Activated T-cell treated with anti-CD3 and anti-CD28 coated beads, Interleukin-2, amount 50 U/mL, for 4 hours (primary cell): ENCODE measurements at regions not wholly inside any gene's neighbourhood (a gene's known extent, or its start where the extent isn't known, plus 50 kb on each side); places are given as distances from the start of the nearest gene placed in this dataset.
"Not testable (repeated sequence)": the region's sequence is repeated elsewhere in the genome, so short reads cannot be mapped to it uniquely, and the experiment has no call there.

Source experiments
- ATAC-seq, 2 donors: fragments of 200-7000 bp; cut with Tn5 transposase; one replicate each; pipeline ENCODE4 v1.10.0; 2021
- DNase-seq: peaks from one replicate; pipeline ENCODE4 v3.0.0-alpha.2; 2020
- H3K27me3 Mint-ChIP-seq: one replicate; pipeline ENCODE4 v1.8.0; 2021; ENCODE audit warnings: low read depth, mixed read lengths
- H3K36me3 Mint-ChIP-seq: one replicate; pipeline ENCODE4 v1.8.0; 2022; ENCODE audit warnings: mixed read lengths; ENCODE audit not compliant: insufficient read depth
- H3K4me1 Mint-ChIP-seq: one replicate; pipeline ENCODE4 v1.8.0; 2021; ENCODE audit warnings: low read depth, mixed read lengths
- H3K4me3 Mint-ChIP-seq: one replicate; pipeline ENCODE4 v1.8.0; 2021; ENCODE audit warnings: mild to moderate bottlenecking, moderate library complexity, mixed read lengths
- H3K9me3 Mint-ChIP-seq: one replicate; pipeline ENCODE4 v1.8.0; 2021; ENCODE audit warnings: mixed read lengths

DNA sequence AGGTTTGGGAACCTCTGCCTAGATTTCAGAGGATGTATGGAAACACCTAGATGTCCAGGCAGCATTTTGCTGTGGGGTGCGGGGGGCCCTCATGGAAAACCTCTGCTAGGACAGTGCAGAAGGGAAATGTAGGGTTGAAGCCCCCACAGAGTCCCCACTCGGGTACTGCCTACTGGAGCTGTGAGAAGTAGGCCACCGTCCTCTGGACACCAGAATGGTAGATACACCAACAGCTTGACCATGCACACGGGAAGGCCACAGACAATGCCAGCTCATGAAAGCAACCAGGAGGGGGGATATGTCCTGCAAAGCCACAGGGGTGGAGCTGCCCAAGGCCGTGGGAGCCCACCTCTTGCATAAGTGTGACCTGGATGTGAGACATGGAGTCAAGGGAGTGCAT lies 1336.5 kb downstream of the SPATA31A7 start:
- H3K27me3 Mint-ChIP-seq, DNase-seq, ATAC-seq, H3K9me3 Mint-ChIP-seq, H3K4me3 Mint-ChIP-seq, H3K4me1 Mint-ChIP-seq, H3K36me3 Mint-ChIP-seq: not testable (repeated sequence)

DNA sequence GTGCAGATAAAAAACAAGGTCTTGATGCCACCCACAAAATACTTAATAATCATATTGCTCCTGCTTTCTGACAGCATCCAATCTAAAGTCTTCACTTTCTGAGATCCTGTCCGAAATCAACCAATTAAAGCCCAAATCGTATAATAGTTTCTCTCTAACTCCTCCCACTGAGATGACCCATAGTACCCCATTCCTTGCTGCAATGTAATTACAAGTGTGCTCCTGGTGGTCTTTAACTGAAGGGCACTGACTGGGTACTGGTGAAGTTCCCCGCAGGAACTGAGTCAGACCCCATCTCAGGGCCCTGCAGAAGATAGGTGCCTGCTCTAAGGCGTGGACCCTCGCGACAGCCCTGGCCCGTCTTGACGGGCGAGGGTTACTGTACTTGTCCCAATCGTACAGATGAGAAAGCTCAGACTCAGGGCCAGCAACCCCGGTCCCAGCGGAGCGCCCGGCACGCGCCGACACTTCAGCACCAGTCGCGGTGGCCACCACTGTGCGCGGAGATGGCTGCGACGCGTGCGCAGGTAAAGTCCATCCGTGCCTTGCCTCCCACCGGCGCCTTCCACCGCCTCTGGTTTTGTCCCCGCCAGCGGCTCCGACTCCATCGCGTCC lies 1342.4 kb downstream of the SPATA31A7 start:
- H3K4me1 Mint-ChIP-seq, H3K9me3 Mint-ChIP-seq, H3K27me3 Mint-ChIP-seq, H3K36me3 Mint-ChIP-seq, DNase-seq, H3K4me3 Mint-ChIP-seq, ATAC-seq: not testable (repeated sequence)

DNA sequence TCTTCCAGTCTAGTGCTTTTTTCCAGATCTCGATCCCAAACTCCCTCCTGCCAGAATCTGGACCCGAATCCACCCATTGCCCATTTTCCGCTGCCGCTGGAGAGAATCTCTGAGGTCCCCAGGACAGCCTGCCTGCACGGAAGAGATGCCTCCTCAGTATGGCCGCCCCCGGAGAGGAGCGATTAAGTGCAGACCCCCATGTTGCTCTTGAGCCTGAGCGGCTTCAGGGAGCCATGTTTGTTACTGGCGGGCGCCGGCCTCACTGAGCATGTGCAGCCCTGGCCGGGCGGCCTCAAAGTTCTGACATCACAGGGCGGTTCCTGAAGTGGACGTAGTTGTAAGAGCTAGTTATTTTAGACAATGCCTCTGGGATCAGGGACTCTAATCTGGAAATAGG lies 1342.9 kb downstream of the SPATA31A7 start:
- H3K27me3 Mint-ChIP-seq, H3K9me3 Mint-ChIP-seq, H3K36me3 Mint-ChIP-seq, DNase-seq, H3K4me3 Mint-ChIP-seq, ATAC-seq, H3K4me1 Mint-ChIP-seq: not testable (repeated sequence)

DNA sequence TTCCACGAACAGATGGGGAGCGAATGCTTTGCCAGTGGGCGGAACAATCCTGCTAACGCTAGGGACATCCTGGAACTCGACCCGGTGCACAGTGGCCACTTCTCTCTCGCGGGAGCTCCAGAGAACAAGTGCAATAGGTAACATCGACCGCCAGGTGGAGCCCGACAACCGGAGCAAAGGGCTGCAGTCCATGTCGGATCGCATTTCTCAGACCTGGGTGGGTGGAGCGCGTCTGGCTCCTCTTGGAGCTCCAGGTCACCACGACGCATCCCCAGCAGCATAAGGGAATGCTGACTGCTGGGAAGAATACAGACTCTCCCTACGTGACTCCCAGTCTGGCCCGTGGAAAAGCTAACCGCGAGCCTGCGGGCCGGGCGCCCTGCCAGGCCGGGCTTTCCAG lies 1360.7 kb downstream of the SPATA31A7 start:
- peak; percentile 72 to 75 for ATAC-seq
- H3K9me3 Mint-ChIP-seq, DNase-seq, H3K27me3 Mint-ChIP-seq, H3K36me3 Mint-ChIP-seq, H3K4me3 Mint-ChIP-seq, H3K4me1 Mint-ChIP-seq: not testable (repeated sequence)

DNA sequence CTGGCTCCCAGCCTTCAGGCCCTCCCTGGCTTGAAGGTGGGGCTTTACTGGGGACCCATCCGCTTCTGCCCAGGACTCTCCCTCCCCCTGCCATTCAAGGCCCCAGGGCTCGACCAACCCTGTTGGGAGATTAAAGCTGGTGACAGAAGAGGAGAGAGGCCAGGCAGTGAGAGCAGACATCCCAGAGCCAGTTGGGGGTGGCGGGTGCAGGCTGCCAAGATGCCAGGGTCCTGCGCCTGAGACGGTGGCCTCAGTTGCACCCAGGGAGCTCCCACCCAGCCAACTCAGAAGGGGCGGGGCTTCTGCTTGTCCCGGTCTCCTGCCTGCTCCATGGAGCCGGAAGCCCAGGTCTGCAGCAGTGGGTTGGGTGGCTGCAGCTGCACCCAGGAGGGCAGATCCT lies 1370.8 kb downstream of the SPATA31A7 start:
- H3K27me3 Mint-ChIP-seq, ATAC-seq, H3K9me3 Mint-ChIP-seq, H3K36me3 Mint-ChIP-seq, H3K4me1 Mint-ChIP-seq, H3K4me3 Mint-ChIP-seq, DNase-seq: not testable (repeated sequence)

DNA sequence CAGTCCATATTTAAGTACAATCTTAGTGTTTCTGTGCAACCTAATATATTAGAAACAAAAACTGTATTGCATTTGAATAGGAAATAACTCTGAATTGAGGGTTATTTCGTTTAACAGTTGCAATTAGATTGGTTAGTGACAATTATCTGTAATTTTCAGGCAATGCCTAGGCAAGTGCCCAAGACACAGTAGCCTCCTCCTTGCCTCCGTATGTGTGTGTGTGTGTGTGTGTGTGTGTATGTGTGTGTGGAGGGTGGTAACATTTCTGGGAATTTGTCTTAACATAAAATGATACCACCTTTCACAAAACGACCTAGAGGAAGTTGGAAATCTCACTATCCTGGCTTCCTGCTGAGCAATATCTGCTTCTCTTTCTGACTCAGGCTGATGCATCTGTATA lies 1375.3 kb downstream of the SPATA31A7 start:
- H3K36me3 Mint-ChIP-seq, ATAC-seq, H3K4me3 Mint-ChIP-seq, H3K9me3 Mint-ChIP-seq, H3K27me3 Mint-ChIP-seq, H3K4me1 Mint-ChIP-seq, DNase-seq: not testable (repeated sequence)

DNA sequence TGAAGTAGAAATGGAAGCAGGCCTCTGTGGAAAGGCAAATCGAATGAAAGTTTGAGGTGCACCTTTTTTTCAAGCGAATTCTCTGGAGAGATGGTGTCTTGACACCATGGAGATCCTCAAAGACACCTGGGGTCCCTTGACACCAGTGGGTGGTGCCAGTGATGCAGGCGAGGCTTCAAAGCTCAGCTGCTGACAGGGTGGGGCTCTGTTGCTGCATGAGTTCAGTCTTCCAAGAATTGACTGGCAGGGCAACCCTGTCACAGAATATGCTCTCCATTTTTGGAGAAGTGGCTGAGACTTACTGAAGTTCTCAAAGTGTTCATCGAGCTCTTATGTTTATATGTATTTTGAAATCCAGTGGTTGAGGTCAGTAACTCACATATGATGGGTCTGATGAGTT lies 1376.6 kb downstream of the SPATA31A7 start:
- not testable (repeated sequence) for ATAC-seq, H3K4me1 Mint-ChIP-seq, DNase-seq, H3K36me3 Mint-ChIP-seq, H3K9me3 Mint-ChIP-seq, H3K4me3 Mint-ChIP-seq, H3K27me3 Mint-ChIP-seq

DNA sequence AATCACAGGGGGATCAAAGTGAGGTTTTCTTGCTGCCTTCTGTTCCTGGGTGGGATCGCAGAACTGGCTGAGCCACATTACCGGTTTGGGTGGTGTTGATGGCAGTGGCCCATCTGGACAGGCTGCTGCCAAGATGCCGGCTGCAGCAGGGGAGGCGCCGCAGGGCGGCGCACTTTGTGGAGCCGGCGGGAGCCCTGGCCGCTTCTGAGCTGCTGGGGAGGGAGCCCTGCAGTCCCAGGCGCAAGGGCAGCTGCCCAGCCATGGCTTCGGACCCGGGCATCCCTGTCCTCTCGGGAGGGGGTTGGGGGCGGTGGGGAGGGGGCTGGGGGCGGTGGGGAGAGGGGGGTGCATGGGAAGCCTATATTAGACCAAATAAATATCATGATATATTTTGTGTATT lies 1407.3 kb downstream of the SPATA31A7 start:
- not testable (repeated sequence) for H3K9me3 Mint-ChIP-seq, H3K36me3 Mint-ChIP-seq, ATAC-seq, H3K27me3 Mint-ChIP-seq, H3K4me3 Mint-ChIP-seq, H3K4me1 Mint-ChIP-seq, DNase-seq
